ENCODE measurements at regions not wholly inside any gene's neighbourhood (a gene's known extent, or its start where the extent isn't known, plus 50 kb on each side); places are given as distances from the start of the nearest gene placed in this dataset.

DNA sequence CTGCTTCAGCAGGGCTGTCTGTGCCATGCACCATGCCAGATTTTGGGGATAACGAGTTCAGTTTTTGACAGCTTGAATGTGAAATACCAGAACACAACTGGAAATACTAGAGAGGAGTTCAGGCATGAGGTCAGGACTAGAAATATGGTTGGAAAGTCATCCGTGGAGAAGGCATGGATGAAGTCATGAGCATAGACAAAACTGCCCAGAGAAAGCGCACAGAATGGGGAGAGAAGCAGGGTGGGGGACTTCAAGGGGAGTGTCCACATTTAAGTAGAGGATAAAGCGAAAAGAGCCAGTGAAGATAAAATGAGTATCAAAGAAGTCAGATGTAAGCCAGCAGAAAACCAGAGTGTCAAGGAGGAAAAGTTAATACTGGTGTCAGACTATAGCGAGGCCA lies 653.4 kb upstream of the ARID1B start:
- DNase-seq (ENCODE audit: low spot score), result no peak

DNA sequence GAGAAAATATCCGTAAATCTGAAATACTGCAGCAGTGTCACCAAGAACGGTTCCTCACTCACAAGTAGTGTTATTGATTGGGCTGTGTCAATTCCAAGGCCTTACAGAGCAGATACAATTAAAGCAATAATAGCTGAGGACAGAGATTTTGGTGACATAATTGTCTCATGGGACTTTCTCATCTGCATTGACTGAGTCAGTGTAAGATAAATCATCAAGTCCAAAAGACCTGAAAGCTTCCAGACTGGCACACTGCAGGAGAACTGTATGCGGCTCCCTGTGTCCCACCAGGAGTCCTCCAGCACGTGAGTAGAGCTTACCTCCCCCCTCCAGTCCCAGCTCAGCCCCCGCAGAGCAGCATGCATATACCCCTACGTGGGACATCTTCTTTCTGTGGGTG lies 655.2 kb upstream of the ARID1B start:
- no peak for DNase-seq (ENCODE audit: low spot score)

DNA sequence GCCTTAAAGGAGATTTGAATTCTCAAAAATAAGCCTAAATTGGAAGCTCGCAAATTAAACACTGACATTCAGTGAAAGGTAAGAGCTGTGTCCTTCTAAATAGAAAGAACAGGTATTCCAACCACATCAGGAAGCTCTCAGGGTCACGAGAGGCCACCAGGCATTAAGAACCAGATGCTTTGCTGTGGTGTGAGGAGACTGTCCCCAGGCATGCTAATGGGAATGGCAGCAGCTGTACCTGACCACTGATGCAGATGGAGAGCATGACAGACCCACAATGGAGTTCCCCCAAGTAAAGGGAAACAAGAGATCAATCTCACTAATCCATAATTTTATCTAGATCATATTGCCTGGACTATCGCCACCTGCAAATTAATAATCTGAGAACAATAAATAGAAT lies 658.9 kb upstream of the NOX3 start:
- no peak for DNase-seq (ENCODE audit: low spot score)

DNA sequence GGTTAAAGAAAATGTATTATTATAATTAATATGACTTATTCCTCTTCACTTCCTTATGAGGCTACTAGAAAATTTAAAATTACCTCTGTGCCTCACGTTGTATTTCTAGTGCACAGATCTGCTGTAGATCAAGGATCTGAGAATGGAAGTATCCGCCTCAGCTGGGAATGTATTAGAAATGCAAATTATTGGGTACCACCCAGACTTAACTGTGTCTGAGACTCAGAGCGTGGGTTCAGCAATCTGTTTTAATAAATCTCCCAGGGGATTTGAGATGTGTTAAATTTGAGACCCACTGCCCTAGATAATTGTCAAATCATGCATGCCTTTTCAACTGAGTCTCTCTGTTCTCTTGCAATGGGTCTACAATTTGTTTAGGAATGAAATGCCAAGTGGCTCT lies 658.0 kb upstream of the NOX3 start:
- DNase-seq (ENCODE audit: low spot score), result no peak

DNA sequence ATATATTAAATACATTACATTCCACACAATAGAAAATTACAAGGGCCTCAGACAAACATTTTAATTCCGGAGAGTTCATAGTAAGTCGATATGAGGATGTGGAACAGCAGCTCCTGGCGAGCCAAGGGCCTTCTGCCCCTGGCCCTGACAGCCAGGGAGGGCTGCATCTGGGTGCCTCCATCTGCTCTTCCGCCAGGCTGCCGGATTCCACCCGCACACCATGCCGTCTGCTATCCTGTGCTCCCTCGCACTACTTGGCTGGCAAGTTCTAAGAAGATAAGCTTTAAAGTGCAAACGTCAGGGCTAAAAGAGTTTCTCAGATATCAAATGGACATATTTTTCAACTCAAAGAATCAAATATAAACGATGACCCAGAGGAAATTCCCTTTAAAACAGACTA lies 656.3 kb upstream of the NOX3 start:
- no peak for DNase-seq (ENCODE audit: low spot score)

DNA sequence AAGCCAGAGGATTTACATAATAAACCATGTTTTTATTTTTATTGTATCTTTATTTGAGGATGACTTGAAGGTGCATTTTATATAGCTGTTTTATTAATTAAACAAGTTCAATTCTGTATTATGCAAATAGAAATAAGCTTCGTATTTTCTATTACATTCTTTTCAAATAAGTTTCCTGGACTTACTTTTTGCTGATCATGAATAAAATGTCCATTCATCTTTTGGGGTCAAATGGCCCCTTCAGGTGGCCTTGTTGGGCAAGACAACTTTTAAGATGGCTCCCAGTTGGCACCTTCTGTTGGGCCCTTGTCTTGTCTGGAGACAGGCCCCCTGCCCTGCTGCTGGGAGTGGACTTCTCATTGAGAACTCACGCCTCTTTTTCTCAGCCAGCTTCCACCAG lies 654.6 kb upstream of the NOX3 start:
- DNase-seq (ENCODE audit: low spot score), result no peak

DNA sequence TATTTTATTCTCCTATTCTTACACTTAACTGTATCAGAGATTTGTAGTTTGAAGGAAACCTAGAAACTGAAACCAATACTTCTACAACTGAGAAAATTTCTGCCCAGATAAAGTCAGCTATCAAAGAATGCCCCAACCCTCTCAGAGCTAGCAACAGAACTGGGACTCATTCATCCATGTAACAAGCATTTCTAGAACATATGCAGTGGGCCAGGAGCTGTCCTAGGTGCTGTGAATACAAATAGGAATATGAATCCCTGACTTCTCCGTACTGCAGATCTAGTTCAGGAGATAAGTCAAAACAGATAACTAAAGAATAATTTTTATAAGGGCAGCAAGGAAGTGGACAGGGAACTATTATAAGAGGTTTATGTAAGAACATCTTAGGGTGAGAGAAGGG lies 654.1 kb upstream of the NOX3 start:
- DNase-seq (ENCODE audit: low spot score), result no peak

DNA sequence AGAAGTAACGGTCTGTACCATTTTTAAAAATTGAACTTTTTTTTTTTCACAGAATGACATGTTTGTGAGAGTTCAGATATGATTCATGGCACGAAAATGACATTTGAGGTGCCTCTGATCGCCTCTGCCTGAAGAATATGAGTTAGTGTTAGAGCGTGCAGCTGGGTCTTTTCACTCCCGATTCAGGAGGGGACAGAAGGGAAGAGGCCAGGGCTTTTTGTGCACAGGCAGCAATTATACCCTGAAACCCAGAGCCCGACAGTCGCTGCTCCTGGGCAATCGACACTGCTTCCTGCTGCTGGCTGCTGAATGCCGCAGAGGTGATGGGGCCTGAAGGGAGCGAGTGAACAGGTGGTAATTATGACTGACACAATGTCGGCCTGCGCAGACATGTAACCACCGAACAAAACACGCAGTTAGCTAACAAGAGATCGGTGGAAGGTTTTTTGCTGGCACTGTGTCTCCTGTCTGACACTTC lies 652.0 kb upstream of the NOX3 start:
- DNase-seq (ENCODE audit: low spot score), result no peak

DNA sequence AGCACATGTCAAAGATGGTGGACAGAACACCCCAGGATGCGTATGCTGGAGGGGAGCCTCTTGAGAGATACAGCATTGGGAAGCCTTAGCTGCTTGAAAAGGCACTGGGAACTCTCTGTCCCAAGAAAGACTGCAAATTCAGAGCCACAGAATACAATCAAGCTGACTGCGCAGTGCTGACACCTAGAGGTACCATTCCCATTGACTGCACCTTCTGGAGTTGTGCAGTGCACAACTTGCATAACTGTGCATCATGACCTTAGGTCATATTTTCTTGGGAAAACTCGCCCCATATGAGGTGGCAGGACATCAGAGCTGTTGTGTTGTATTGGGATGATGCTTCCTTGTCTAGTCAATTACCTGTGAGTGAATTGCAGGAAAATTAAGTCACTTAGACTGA lies 646.5 kb upstream of the NOX3 start:
- DNase-seq (ENCODE audit: low spot score), result no peak

DNA sequence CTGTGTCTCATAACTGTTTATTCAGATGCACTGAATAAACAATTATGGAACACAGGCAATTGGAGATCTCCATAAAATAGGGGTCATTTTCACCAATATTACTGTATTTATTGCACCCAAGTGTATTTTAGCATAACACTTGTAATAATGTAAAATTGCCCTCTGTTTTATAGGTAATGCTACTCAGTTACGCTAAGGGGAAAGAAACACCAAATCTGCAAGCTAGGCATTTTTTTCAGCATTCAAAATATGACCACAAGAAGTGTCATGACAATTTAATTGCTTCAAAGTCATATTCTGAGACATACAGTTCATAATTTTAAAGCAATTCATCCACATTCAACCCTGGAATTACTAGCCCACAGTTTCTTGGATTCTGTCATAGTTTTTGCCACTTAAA lies 643.2 kb upstream of the NOX3 start:
- no peak for DNase-seq (ENCODE audit: low spot score)

DNA sequence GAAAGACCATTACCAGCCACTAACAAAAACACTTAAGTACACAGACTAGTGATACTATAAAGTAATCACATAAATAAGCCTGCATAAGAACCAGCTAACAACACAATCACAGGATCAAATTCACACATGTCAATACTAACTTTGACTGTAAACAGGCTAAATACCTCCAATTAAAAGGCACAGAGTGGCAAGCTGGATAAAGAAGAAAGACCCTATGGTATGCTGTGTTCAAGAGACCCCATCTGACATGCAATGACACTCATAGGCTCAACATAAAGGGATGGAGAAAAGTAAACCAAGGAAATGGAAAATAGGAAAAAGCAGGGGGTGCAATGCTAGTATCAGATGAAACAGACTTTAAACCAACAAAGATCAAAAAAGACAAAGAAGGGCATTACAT lies 631.8 kb upstream of the NOX3 start:
- DNase-seq (ENCODE audit: low spot score), result no peak

DNA sequence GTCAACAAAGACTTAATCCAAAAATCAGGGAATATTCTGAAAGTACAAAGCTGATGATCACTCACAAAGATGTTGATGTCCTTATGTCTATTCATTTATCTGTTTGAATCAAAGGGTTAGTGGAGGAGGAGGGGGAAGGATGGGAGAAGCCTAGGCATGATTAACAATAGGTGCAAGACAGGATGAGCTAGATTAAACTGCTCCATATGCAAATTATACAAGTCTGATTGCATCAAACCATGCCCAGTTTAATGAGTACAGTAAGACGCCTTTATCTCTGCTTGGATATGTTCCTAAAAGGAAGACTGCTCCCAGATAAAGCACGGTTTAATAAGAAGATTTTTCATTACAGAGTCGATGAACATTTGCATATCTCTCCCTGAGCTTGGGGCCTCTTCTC lies 626.4 kb upstream of the NOX3 start:
- no peak for DNase-seq (ENCODE audit: low spot score)

DNA sequence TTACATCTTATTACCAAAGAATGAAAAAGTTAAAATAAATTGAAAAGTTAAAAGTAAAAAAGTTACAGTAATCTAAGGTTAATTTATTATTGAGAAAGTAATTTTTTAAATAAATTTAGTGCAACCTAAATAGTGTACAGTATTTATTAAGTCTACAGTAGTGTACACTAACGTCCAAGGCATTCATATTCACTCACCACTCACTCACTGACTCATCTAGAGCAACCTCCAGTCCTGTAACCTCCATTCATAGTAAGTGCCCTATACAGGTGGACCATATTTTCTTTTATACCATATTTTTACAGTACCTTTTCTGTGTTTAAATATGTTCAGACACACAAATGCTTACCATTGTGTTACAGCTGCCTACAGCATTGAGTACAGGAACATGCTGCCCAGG lies 624.7 kb upstream of the NOX3 start:
- no peak for DNase-seq (ENCODE audit: low spot score)

DNA sequence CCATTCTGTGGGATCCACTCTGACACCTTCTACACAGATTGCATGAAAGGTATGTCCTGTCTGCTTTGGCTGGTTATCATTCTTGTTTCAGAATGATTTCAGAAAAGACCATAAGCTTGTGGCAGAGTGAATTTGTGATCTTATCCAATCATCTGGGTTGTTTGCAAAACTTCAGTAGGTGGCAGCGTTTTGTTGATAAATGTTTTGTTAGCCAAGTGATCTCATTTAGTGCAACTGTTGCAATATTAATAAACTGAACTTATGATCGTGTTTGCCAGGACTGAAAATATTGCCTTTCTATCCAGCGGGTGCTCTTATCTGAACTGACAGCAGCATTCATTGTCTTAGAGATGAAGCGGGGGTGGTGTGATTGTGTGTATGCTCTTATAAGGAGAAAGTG lies 613.2 kb upstream of the NOX3 start:
- DNase-seq (ENCODE audit: low spot score), result no peak

DNA sequence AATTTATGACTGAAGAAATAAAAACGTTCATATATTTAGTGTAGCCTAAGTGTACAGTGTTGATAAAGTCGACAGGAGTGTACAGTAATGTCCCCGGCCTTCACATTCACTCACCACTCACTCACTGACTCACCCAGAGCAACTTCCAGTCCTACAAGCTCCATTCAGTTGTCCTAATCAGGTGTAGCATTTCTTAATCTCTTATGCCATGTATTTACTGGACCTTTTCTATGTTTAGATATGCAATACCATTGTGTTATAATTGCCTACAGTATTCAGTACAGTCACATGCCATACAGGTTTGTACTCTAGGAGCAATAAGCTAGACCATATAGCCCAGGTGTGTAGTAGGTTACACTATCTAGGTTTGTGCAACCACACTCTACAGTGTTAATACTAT lies 610.2 kb upstream of the NOX3 start:
- DNase-seq (ENCODE audit: low spot score), result no peak

DNA sequence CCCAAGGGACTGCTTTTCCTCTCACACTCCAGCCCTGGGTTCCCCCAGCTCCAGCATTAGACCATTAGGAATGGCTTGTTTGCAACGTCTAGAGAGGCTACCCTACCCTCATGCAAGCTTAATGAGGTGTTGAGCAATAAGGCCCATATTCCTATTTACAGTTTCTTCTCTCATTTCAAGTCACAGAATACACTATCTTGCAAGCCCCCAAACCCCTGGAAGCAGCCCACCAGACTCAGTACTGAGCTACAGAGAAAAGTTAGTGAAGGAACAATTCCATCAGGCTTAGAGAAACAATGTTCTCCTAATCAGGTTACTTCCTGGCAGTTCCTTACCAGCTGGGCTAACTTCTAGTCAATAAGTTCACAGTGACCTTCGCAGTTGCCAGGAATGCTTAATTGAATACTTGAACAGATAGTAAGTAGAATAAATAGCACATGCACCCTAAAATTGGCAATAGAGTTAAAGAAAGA lies 606.5 kb upstream of the NOX3 start:
- no peak for DNase-seq (ENCODE audit: low spot score)

DNA sequence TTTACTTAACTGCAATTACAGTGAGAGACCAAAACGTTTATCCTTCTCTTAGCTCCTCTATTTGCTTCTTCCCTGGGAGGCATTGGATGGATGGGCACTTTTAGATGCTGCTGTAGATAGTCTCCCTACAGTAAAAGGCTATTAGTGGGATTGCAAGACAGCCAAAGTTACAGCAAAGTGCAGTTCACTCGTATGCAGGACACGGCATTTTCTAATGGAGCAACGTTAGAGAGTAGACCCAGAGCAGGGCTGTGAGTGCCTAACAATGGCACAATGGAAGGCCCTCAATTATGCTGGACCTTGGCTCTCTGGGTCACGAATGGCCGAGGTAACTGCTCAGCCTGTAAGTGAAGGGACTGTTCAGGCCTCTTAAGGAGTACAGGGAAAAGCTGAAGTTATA lies 605.8 kb upstream of the NOX3 start:
- DNase-seq (ENCODE audit: low spot score), result no peak

DNA sequence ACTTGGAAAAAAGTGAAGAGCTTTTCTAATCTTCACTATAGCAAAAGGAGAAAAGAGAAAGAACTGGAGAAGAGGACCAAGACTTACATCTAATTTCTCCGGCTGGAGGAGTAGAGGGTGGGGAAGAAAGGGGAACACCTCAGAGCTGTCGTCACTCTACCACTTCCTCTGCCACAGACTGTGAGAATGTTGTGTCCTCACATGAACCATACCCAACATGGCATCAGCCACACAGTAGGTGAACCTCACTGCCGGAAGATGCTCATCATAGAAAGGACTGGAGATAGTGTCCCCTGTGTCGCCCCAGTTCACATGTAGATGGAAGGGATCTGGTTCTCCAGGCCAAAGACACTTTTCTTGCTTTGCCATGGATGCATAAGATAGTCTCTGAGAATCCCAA lies 604.4 kb upstream of the NOX3 start:
- DNase-seq (ENCODE audit: low spot score), result no peak

DNA sequence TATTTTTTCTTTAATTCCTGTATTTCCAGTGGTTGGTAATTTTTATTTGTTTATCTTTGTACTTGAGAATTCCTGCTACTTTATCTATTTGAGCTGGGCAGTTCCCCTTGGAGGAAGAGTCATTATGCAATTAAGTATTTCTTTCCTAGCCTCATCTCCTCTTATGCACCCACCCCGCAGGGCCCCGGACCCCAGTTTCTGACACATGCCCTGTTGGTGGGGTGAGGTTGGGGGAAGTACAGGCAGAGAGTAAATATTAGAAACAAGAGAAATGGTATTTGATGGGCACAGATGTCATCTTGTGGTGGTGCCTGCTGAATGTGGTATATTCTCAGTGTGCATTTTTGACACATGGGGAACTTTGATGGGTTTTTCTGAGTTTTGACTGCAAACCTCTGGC lies 602.7 kb upstream of the NOX3 start:
- no peak for DNase-seq (ENCODE audit: low spot score)

DNA sequence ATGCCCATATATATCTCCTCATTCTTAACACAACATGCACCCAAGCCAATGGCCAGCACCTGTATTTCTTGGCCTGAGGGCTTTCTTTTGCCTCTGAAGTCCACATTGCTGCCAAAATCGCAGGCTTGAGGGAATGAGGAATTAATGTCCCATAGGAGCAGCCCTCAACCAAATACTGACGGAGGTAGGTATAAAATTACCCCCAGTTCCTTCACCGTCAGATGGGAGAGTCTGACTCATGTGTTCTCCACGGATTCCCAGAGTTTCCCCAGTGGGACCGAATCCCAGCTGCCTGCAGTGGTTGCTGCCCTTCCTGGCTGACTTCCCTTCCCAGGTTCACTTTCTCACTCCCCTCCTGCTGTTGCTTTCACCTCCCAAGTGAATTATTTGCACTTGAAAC lies 602.2 kb upstream of the NOX3 start:
- no peak for DNase-seq (ENCODE audit: low spot score)

DNA sequence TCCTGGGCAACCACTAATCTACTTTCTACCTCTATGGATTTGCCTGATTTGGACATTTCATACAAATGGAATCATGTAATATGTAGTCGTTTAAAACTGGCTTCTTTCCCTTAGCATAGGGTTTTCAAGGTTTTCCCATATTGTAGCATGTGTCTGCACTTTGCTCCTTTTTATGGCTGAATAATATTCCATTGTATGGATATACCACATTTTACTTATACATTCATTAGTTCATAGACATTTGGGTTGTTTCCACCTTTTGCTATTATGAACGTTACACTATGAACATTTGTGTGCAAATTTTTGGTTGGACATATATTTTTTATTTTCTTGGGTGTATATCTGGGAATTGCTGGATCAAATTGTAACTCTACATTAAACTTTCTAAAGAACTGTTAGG lies 600.4 kb upstream of the NOX3 start:
- no peak for DNase-seq (ENCODE audit: low spot score)

DNA sequence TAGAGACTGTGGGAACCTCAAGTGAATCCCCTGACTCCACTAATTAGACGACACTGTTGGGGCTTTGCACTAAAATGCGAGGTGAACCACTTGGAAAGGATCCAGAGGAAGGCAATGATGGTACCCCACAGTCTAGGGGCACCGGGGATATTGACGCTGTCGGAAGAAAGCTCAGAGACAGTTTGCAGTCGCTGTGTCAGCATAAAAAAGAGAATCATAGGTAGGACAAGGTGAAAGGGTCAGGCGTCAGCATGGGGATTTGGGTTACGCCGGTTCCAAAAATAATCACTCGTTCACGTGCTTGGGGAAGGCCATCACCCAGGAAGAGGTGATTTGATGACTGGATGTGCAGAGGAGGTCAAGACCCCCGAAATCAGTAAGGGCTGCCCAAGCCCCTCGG lies 598.0 kb upstream of the NOX3 start:
- no peak for DNase-seq (ENCODE audit: low spot score)

DNA sequence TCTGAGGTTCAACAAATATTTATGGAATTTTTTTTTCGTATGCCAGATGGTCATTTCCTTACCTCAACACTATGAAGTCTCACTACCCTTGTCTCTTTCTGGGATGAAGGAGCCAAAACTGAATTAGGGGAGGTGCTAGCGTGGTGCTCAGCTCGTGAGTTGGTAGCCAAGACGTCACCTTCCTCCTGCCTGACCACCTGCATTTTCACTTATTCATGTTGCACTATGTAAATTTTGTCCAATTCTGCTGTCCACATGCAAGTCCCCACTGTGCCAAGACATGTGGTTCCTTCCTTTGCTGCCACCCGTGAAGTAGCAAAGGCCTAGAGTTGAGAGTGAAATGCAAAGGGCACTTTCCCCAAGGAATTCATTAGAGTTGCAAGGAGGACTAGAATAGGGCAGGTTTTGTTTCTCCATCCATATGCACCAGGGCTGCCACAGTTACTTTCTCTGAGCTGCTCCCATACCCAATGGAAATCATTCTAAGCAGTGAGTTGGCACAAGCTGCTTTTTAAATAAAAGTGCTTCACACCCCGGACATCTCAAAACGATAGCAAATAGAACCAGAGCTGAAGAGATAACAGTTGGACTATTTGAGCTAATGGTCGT lies 591.3 kb upstream of the NOX3 start:
- DNase-seq (ENCODE audit: low spot score), result no peak

DNA sequence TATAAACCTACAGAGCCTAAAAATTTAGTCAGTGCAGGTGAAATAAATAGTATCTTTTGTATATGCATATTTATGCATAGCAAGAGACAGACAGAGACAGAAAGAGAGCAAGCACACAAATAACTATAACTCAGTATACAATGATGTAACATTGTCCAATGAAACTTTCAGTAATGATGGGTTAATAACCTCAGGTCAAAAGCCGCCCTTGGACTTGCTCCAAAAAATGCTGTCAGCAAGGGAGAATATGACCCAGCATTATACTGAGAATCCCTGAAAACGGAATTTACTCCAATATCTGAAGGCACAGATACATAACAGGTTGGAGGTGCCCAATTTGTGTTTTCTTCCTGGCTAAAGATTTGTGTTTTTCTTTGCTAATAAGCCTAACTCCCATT lies 590.6 kb upstream of the NOX3 start:
- DNase-seq (ENCODE audit: low spot score), result no peak

Data from hematopoietic multipotent progenitor cell treated with erythropoietin and hydrocortisone succinate and interleukin-3 and kit ligand, for 17 days (in vitro differentiated cells).